ENCODE measurements at regions not wholly inside any gene's neighbourhood (a gene's known extent, or its start where the extent isn't known, plus 50 kb on each side); places are given as distances from the start of the nearest gene placed in this dataset.

- POLR2A ChIA-PET = no interaction called here
- H3K27ac Mint-ChIP-seq = no peak overlapping the region
- H3K36me3 Mint-ChIP-seq = no peaks in the 10 kb centered on the region
- DNase-seq (no peak), ATAC-seq (ENCODE audit: low read depth) (no peak)
- peaks cover 5% of the 10 kb centered on the region for H3K27me3 Mint-ChIP-seq
- no peak overlapping the region for H3K4me3 Mint-ChIP-seq
- peaks cover 3% of the 10 kb centered on the region for H3K9me3 Mint-ChIP-seq
- H3K4me1 Mint-ChIP-seq = no peaks in the 10 kb centered on the region
Observed at GRCh38 chr11:119977561-119977860, 160.4 kb downstream of the TRIM29 start.

GRCh38 chr11:119976805-119977560 is 160.9 kb downstream of the TRIM29 start:
- POLR2A ChIA-PET = no interaction called here
- peaks cover 3% of the 10 kb centered on the region for H3K27me3 Mint-ChIP-seq
- H3K4me1 Mint-ChIP-seq = no peaks in the 10 kb centered on the region
- H3K4me3 Mint-ChIP-seq = no peak overlapping the region
- peaks cover 3% of the 10 kb centered on the region for H3K9me3 Mint-ChIP-seq
- DNase-seq = no peak
- H3K27ac Mint-ChIP-seq = no peak overlapping the region
- H3K36me3 Mint-ChIP-seq = no peaks in the 10 kb centered on the region
- no peak for ATAC-seq (ENCODE audit: low read depth)

GRCh38 chr11:119975561-119976152 is 162.3 kb downstream of the TRIM29 start:
- H3K27ac Mint-ChIP-seq = no peak overlapping the region
- POLR2A ChIA-PET = no interaction called here
- peaks cover 3% of the 10 kb centered on the region for H3K27me3 Mint-ChIP-seq
- no peak overlapping the region for H3K4me3 Mint-ChIP-seq
- DNase-seq = no peak
- H3K9me3 Mint-ChIP-seq = peaks cover 3% of the 10 kb centered on the region
- H3K4me1 Mint-ChIP-seq = no peaks in the 10 kb centered on the region
- no peak for ATAC-seq (ENCODE audit: low read depth)
- no peaks in the 10 kb centered on the region for H3K36me3 Mint-ChIP-seq

GRCh38 chr11:119974467-119974866 is 163.4 kb downstream of the TRIM29 start:
- peaks cover 3% of the 10 kb centered on the region for H3K27me3 Mint-ChIP-seq
- H3K4me1 Mint-ChIP-seq = no peaks in the 10 kb centered on the region

GRCh38 chr11:119974051-119974450 is 163.9 kb downstream of the TRIM29 start:
- H3K4me3 Mint-ChIP-seq = no peak overlapping the region
- ATAC-seq (ENCODE audit: low read depth) = no peak
- POLR2A ChIA-PET = no interaction called here
- H3K36me3 Mint-ChIP-seq = no peaks in the 10 kb centered on the region
- no peaks in the 10 kb centered on the region for H3K4me1 Mint-ChIP-seq
- peaks cover 3% of the 10 kb centered on the region for H3K27me3 Mint-ChIP-seq
- H3K27ac Mint-ChIP-seq = no peak overlapping the region
- peaks cover 3% of the 10 kb centered on the region for H3K9me3 Mint-ChIP-seq
- no peak for DNase-seq

More at GRCh38 chr11:119974467-119974866, 163.4 kb downstream of the TRIM29 start:
- Mint-ChIP-seq H3K9me3 (peaks cover 3% of the 10 kb centered on the region), H3K27ac (no peak overlapping the region), H3K4me3 (no peak overlapping the region), H3K36me3 (no peaks in the 10 kb centered on the region)
- ATAC-seq (ENCODE audit: low read depth) (no peak), DNase-seq (no peak)
- POLR2A ChIA-PET = no interaction called here

- no peaks in the 10 kb centered on the region for H3K36me3 Mint-ChIP-seq
- POLR2A ChIA-PET = no interaction called here
- no peak for DNase-seq
- H3K27me3 Mint-ChIP-seq = peaks cover 6% of the 10 kb centered on the region
- ATAC-seq (ENCODE audit: low read depth) = no peak
- H3K9me3 Mint-ChIP-seq = peaks cover 3% of the 10 kb centered on the region
- no peaks in the 10 kb centered on the region for H3K4me1 Mint-ChIP-seq
- H3K27ac Mint-ChIP-seq = no peak overlapping the region
- no peak overlapping the region for H3K4me3 Mint-ChIP-seq
Observed at GRCh38 chr11:119972281-119972680, 165.6 kb downstream of the TRIM29 start.

- H3K27ac Mint-ChIP-seq = no peak overlapping the region
Observed at GRCh38 chr11:119970555-119971304, 167.2 kb downstream of the TRIM29 start.

GRCh38 chr11:119964136-119965025 is 173.5 kb downstream of the TRIM29 start:
- H3K27me3 Mint-ChIP-seq = peaks cover 17% of the 10 kb centered on the region
- no peak overlapping the region for H3K27ac Mint-ChIP-seq
- no peak overlapping the region for H3K4me3 Mint-ChIP-seq
- no peaks in the 10 kb centered on the region for H3K36me3 Mint-ChIP-seq
- no peaks in the 10 kb centered on the region for H3K9me3 Mint-ChIP-seq
- POLR2A ChIA-PET = no interaction called here
- no peaks in the 10 kb centered on the region for H3K4me1 Mint-ChIP-seq
- DNase-seq (no peak), ATAC-seq (ENCODE audit: low read depth) (no peak)

More at GRCh38 chr11:119970555-119971304, 167.2 kb downstream of the TRIM29 start:
- Mint-ChIP-seq H3K27me3 (peaks cover 8% of the 10 kb centered on the region), H3K4me3 (no peak overlapping the region), H3K36me3 (no peaks in the 10 kb centered on the region), H3K4me1 (no peaks in the 10 kb centered on the region), H3K9me3 (peaks cover 3% of the 10 kb centered on the region)
- DNase-seq (no peak), ATAC-seq (ENCODE audit: low read depth) (no peak)
- POLR2A ChIA-PET = no interaction called here

- POLR2A ChIA-PET = no interaction called here
Observed at GRCh38 chr11:119957951-119958350, 180.0 kb downstream of the TRIM29 start.

GRCh38 chr11:119952441-119952840 is 185.5 kb downstream of the TRIM29 start:
- Mint-ChIP-seq H3K4me1 (no peaks in the 10 kb centered on the region), H3K4me3 (no peak overlapping the region), H3K9me3 (no peaks in the 10 kb centered on the region), H3K27me3 (peaks cover 23% of the 10 kb centered on the region), H3K36me3 (no peaks in the 10 kb centered on the region), H3K27ac (no peak overlapping the region)
- no peak for DNase-seq
- POLR2A ChIA-PET = no interaction called here
- ATAC-seq (ENCODE audit: low read depth) = no peak

More at GRCh38 chr11:119957951-119958350, 180.0 kb downstream of the TRIM29 start:
- peaks cover 23% of the 10 kb centered on the region for H3K27me3 Mint-ChIP-seq
- no peaks in the 10 kb centered on the region for H3K4me1 Mint-ChIP-seq
- no peak overlapping the region for H3K27ac Mint-ChIP-seq
- ATAC-seq (ENCODE audit: low read depth) (no peak), DNase-seq (no peak)
- no peaks in the 10 kb centered on the region for H3K9me3 Mint-ChIP-seq
- H3K36me3 Mint-ChIP-seq = no peaks in the 10 kb centered on the region
- H3K4me3 Mint-ChIP-seq = no peak overlapping the region

- Mint-ChIP-seq H3K27me3 (peaks cover 2% of the 10 kb centered on the region), H3K4me1 (no peaks in the 10 kb centered on the region), H3K36me3 (no peaks in the 10 kb centered on the region), H3K4me3 (no peak overlapping the region), H3K9me3 (no peaks in the 10 kb centered on the region), H3K27ac (no peak overlapping the region)
- no peak for DNase-seq
- ATAC-seq (ENCODE audit: low read depth) = no peak
- POLR2A ChIA-PET = no interaction called here
Observed at GRCh38 chr11:119943298-119943655, 194.6 kb downstream of the TRIM29 start.

GRCh38 chr11:119942583-119943297 is 195.2 kb downstream of the TRIM29 start:
- no peak for ATAC-seq (ENCODE audit: low read depth)
- H3K27ac Mint-ChIP-seq = no peak overlapping the region
- H3K4me1 Mint-ChIP-seq = no peaks in the 10 kb centered on the region
- peaks cover 2% of the 10 kb centered on the region for H3K27me3 Mint-ChIP-seq
- no peak overlapping the region for H3K4me3 Mint-ChIP-seq
- no peak for DNase-seq
- no peaks in the 10 kb centered on the region for H3K9me3 Mint-ChIP-seq
- no peaks in the 10 kb centered on the region for H3K36me3 Mint-ChIP-seq
- POLR2A ChIA-PET = no interaction called here
